Lower leg skin (tissue), 4 donors: ENCODE measurements at regions not wholly inside any gene's neighbourhood (a gene's known extent, or its start where the extent isn't known, plus 50 kb on each side); places are given as distances from the start of the nearest gene placed in this dataset.
"Not testable (repeated sequence)": the region's sequence is repeated elsewhere in the genome, so short reads cannot be mapped to it uniquely, and the experiment has no call there.

Source experiments
- DNase-seq, 2 donors: peaks; one replicate each; pipeline ENCODE4 v3.0.0-alpha.2; 2019; ENCODE audit warnings: low spot score in 2 of 2
- H3K4me3 ChIP-seq: fragments of 200-600 bp; sonication (generic); 2 replicates; pipeline ENCODE4 v1.5.1; 2017; ENCODE audit warnings: mild to moderate bottlenecking, low read depth; ENCODE audit not compliant: poor library complexity, severe bottlenecking
- CTCF ChIP-seq, 3 donors: fragments of 450-650 bp; IDR thresholded peaks; one replicate each; pipeline ENCODE4 v1.5.1; 2016; ENCODE audit warnings: antibody characterized with exemption in 3 of 3, mild to moderate bottlenecking in 3 of 3, moderate library complexity in 2 of 3
- POLR2A ChIP-seq, 2 donors: fragments of 450-650 bp; IDR thresholded peaks; one replicate each; pipeline ENCODE4 v1.6.1; 2016 to 2017; ENCODE audit warnings: antibody characterized with exemption in 2 of 2, mild to moderate bottlenecking in 1 of 2, moderate library complexity in 1 of 2
- WGBS, 2 donors: methylation state at CpG; one replicate each; pipeline ENCODE4 v1.1.5; 2018; 5-methylcytosine and 5-hydroxymethylcytosine counted together
- intact Hi-C: fragments of 100-400 bp; cut with DNase I; formaldehyde crosslinking; loops from one replicate; pipeline ENCODE4 v1.15.0; 2023; ENCODE audit warnings: low total_unique reads

GRCh38 chr13:64505336-64505910 lies 2724.7 kb downstream of the PCDH9 start:
- no peak for DNase-seq
- no peak overlapping the region for H3K4me3 ChIP-seq
- 66 to 72% methylated on average over 4 of the region's 4 CpGs for WGBS, 2 donors
- TF ChIP-seq POLR2A (IDR thresholded peaks at IDR 0.05) (no peak), CTCF (IDR thresholded peaks at IDR 0.05) (no peak)
- intact Hi-C loops = no loop called here

GRCh38 chr13:64488731-64489130 lies 2741.4 kb downstream of the PCDH9 start:
- H3K4me3 ChIP-seq = no peak overlapping the region
- intact Hi-C loops = no loop called here
- no peak for DNase-seq
- TF ChIP-seq CTCF (IDR thresholded peaks at IDR 0.05) = no peak

- no peak for TF ChIP-seq POLR2A (IDR thresholded peaks at IDR 0.05)
- TF ChIP-seq CTCF (IDR thresholded peaks at IDR 0.05) = no peak
These were observed 2747.8 kb downstream of the PCDH9 start for GRCh38 chr13:64482373-64482772.

GRCh38 chr13:64480672-64481071 lies 2749.5 kb downstream of the PCDH9 start:
- 5 to 9% methylated on average over 1 of the region's 1 CpG for WGBS, 2 donors
- DNase-seq = no peak
- TF ChIP-seq POLR2A (IDR thresholded peaks at IDR 0.05) (no peak), CTCF (IDR thresholded peaks at IDR 0.05) (no peak)
- H3K4me3 ChIP-seq = no peak overlapping the region
- intact Hi-C loops = no loop called here

More at GRCh38 chr13:64482373-64482772, 2747.8 kb downstream of the PCDH9 start:
- H3K4me3 ChIP-seq = no peak overlapping the region
- 64 to 66% methylated on average over 3 of the region's 3 CpGs for WGBS, 2 donors
- no peak for DNase-seq
- intact Hi-C loops = no loop called here

GRCh38 chr13:64480211-64480610 lies 2749.9 kb downstream of the PCDH9 start:
- no peak overlapping the region for H3K4me3 ChIP-seq
- 39 to 41% methylated on average over 1 of the region's 1 CpG for WGBS, 2 donors
- TF ChIP-seq CTCF (IDR thresholded peaks at IDR 0.05) = no peak
- no peak for TF ChIP-seq POLR2A (IDR thresholded peaks at IDR 0.05)
- DNase-seq = no peak
- intact Hi-C loops = no loop called here

- intact Hi-C loops = no loop called here
- TF ChIP-seq POLR2A (IDR thresholded peaks at IDR 0.05) (no peak), CTCF (IDR thresholded peaks at IDR 0.05) (no peak)
- no peak for DNase-seq
- no peak overlapping the region for H3K4me3 ChIP-seq
These were observed 2753.0 kb downstream of the PCDH9 start for GRCh38 chr13:64477146-64477545.

GRCh38 chr13:64476041-64476568 lies 2754.0 kb downstream of the PCDH9 start:
- H3K4me3 ChIP-seq, DNase-seq, intact Hi-C loops: not testable (repeated sequence)
- WGBS, 2 donors = 85 to 93% methylated on average over 2 of the region's 2 CpGs
